8988T (cell line): ENCODE measurements at regions not wholly inside any gene's neighbourhood (a gene's known extent, or its start where the extent isn't known, plus 50 kb on each side); places are given as distances from the start of the nearest gene placed in this dataset.
"Not testable (repeated sequence)": the region's sequence is repeated elsewhere in the genome, so short reads cannot be mapped to it uniquely, and the experiment has no call there.

ENCODE experiments used
- DNase-seq: peaks from one replicate; pipeline ENCODE4 v3.0.0; 2011

DNA sequence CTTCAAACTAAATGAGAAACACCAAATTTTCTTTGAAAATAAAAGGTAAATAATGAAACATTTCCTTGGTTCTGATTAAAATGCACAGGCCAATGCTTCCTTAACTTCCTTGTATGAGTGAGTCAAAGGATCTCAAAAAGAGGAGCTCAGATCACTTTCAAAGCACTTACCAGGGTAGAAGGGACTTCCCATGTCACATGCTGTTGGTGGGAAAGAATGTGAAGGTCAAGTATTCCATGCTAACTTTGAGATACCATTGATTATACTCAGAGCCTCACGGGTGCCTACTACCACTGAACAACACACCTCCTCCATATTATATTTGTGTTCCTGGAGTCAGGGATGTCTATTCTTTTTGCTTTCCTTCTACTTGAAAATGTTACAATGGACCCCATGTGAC lies 233.5 kb upstream of the KIAA1217 start:
- DNase-seq = no peak

DNA sequence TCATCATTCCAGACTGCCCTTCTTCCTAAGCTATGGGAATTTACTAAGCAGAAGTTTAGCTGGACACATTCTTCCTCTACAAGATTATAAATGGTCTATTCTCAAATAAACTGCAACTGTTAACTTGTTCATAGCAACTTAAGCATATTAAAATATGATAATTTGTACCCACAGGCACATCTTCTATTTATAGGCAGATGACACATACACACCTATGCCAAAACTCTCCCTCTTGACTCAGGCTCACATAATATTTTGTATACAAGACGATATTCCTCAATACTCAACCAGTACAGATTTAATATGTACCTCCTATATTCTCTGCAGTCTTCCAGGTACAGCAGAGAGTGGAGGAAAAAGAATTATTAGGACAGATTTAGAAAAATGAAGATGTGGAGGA lies 232.7 kb upstream of the KIAA1217 start:
- DNase-seq = no peak

DNA sequence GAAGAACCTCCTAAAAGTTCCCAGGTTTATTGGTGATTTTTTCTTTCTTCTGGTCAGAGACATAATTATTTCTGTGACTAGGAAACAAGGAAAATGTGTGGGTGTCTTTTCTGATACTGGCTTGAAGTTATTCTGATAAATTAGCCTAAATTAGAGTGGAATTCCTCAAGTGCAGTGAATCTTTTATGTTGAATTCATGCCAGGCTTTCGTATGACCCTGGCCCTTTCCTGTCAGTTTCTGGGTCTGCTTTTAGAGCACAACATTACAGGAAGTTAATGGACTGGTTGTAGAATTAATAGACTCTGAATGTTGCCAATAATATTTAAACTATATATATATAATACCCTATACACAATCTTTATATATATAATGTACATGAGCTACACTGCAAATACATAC lies 230.6 kb upstream of the KIAA1217 start:
- DNase-seq = no peak

DNA sequence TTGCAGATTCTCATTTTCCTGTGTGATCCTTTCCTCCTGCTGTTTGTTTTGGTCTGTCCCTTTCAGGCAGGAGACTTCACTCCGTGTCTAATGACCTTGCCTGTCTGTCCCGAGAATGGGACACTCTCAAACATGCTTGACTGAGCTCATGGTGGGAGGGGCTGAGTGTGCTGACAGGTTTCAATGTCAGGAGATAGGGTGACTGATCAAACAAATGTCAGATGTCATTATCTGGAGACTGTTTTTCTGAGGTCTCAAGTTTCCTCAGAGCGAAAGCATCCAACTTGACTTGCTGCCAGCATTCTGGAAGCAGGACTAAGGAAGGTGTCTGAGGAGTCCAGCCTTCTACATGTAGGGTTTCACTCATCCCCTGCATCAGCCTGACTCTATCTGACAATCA lies 228.8 kb upstream of the KIAA1217 start:
- no peak for DNase-seq

DNA sequence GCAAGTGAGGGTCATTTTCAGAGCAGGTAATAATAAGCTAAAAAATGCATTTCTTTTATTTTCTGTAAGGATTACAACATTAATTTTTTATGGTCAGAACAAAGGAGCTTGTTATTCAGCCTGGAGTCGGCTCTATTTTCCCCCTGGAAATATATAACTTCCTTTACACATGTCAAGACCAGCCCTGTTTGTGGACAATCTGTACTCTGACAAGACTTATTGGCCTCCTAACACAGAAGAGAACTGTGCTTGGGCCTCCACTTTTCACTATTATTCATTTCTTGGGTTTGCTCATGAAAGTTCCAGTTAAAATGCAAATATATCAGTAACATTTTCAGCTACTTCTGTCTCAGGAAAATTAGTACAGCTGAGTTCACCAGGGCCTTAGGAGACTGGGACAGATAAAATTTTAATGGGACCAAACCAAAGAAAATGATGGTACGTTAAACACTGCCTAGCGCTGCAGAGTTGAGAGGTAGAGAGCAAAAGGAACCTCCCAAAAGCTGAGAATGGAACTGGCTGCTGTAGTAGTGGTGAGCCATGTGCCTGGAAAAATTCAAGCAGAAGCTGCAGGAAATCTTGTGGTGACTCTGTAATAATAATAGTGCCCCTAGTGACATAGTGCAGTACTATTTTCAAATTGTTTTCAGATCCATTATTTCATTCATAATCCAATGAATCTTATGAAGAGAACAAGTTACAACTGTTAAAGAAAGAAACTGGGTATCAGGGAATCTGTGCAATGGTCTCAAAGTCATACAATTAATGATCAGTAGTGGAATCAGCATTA lies 227.2 kb upstream of the KIAA1217 start:
- DNase-seq = no peak

DNA sequence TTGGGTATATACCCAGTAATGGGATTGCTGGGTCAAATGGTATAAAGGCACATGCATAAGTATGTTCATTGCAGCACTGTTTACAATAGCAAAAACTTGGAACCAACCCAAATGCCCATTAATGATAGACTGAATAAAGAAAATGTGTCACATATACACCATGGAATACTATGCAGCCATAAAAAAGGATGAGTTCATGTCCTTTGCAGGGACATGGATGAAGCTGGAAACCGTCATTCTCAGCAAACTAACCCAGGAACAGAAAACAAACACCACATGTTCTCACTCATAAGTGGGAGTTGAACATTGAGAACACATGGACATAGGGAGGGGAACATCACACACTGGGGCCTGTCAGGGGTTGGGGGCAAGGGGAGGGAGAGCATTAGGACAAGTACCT lies 224.5 kb upstream of the KIAA1217 start:
- DNase-seq = not testable (repeated sequence)

DNA sequence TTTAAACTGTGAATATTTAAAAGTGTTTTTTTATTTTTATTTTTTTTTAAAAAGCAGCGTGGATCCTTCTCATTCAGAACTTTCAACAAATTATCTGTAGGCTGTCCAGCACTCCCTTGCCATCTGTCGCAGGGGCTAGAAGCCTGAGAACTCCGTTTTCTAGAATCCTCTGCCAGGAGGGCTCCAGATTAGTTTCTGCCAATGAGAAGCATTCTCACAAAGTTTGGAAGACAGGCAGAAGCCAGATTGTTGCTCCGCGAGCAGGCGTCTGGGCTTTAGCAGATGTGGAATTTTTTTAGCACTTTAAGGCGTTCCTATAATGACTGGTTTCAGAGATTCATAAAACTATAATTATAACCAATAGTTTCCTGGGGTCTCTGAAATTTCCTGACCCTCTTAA lies 220.9 kb upstream of the KIAA1217 start:
- no peak for DNase-seq

DNA sequence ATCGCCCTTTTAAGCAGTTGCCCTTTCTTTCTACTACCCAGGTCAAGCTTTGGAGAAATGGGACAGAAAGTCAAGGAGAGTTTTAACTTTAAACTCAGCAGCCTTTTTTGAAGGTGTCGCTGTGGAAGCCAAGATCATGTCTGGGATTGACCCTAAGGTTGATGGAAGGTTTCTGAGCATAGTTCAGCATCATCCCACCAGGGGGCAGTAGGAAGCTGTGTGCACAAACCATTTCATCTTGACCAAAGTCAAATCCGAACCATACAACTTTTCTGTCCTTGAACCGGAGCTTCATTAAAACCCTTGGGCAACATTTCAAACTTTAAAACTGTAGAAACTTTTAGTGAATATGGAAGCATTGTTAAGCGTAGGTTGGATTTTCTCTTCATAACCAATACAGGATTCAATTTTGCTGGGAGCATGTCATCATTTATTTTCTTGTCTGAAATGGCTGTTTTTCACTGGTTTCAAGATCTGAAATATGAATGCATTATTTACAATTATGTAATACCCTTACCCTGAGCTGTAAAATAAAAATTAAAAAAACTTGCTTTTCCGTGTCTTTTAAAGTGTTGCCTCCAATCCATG lies 214.4 kb upstream of the KIAA1217 start:
- DNase-seq = no peak

DNA sequence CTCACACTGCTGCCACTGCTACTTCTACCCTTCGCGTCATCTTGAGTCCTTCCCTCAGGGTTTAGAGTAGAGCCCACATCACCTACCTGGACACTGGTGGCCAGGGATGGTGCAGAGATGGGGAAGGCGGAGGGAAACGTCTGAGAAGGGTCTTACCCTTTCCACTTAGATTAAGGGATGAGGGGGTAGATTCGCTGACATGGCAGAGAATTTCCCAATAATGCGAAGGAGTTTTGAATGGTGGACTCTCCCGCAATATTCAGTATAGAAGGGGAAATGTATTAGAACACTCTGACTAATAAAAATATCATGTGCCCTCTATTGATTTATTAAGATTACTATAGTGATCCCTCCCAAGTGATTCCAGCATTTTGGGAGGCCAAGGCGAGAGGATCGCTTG lies 209.5 kb upstream of the KIAA1217 start:
- no peak for DNase-seq

DNA sequence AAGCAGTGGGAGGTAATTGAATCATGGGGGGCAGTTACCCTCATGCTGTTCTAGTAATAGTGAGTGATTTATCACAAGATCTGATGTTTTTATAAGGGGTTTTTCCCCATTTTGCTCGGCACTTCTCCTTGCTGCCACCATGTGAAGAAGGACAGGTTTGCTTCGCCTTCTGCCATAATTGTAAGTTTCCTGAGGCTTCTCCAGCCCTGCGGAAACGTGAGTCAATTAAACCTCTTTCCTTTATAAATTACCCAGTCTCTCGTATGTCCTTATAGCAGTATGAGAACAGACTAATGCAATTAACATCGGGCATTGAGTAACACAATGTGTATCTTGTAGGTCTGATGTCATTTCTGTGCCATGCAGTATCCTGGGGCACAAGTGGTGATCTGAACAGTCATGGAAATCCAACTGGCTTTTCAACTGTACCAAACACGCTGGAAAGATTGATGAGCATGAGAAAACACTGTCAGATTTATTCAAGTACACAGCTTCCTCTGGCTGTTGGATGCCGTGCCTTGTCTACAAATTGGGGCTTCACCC lies 208.6 kb upstream of the KIAA1217 start:
- no peak for DNase-seq

DNA sequence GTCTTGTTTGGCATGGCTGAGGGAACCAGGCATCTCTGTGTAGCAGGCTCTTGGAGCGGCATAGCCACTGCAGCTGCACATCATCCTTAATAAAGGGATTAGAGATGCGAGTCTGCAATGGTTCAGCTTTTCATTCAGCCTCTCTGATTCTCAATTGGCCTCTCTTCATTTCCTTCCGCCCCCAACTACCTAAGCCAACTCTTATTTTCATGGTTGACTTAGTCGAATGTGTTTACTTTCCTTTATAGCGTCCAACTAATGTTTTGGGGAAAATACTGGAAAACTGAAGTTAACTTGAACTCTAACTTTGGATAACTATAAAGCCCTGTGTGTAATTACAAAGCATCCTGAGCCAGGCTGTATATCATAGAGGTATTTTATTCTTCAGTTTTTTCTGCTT lies 202.2 kb upstream of the KIAA1217 start:
- no peak for DNase-seq

DNA sequence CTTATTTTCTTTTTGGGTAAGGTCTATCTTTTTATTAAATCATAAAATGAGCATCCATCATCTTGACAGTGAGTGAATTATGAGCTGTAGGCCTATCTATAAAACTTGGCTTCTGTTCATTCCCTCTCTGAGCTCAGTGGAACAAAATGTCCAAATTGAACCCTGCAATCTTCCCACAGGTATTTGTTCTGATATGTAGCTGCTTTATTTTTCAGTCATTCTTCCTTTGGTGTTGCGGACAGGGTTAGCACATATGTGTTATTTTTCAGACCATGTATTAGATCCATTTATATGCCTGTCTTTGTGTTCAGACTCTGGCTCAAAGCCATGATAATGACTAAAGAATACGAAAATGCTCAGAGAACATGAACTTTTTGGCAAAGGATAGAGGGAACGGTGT lies 201.6 kb upstream of the KIAA1217 start:
- no peak for DNase-seq

DNA sequence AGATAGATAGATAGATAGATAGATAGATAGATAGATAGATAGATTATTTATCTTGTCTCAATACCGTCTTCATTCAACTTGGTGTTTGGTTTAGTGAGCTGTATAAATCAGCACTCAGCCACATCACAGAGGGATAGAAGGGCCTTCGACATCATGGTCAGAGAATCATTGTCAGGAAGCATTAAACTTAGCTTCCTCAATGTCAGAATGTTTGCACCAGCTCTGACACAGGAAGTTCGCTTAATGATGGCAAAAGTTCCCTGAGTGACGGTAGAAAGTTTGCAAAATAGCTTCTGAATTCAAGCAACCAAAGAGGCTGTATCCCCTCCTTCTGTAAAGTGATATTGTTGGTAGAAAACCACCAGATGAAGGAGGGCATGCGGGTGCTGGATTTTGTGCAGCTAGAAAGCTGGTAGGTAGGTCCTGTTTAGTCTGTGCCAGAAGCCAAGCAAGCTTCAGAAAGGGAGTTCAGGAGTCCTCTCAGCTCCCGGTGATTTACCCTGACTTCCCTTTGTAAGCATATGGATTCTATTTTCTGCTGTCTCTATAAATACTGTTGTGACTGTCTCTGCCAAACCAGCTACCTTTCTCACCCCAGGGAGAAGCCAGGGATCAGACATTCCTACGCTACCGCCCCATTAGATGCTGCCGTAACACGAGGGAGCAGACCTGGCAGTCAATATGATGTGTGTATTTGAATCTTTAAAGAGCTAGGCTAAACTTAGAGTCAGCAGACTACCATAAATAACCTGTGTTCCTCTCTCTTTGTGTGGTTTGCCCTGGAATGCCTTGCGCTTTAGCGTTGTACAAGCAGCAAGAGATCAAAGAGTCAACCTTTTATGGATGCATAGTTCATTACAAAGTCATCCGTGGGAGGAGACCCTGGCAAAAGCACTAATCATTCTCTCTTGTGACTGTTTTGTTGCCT lies 200.5 kb upstream of the KIAA1217 start:
- no peak for DNase-seq

DNA sequence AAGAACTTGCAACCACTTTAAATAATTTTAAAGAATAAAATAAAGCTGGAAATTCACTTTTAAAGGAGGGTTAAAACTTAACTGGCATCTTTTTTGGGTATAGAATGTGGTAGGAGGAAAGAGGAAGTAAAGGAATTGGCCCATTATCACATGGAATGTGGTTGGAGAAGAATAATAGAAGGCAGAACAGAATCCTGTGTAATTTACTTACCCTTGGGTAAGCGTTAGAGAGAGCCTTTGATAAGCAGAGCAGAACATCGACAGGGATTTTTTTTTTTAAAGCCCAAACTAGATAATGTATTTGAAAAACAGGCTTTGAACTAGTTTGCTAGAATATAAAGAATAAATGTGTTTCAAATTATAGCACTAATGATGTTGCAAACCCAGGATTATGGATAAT lies 199.8 kb upstream of the KIAA1217 start:
- DNase-seq = no peak

DNA sequence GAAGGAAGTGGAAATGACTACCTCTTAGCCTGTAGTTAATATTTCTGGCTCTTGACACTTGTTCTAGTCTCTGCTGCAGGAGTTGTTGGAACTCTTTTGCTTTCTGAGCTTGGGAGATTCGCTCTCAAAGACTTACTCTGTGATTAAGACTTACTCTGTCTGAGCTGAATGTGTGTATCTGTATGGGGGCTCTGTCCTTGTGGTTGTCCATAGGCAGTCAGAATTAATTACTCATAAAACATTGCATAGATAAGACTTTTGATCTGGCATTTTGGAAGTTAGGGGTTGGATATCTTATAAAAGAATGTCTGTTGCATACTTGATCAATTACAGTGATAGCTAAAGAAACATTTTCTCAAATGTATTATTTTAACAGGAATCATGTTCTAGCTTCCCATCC lies 199.2 kb upstream of the KIAA1217 start:
- DNase-seq = no peak

DNA sequence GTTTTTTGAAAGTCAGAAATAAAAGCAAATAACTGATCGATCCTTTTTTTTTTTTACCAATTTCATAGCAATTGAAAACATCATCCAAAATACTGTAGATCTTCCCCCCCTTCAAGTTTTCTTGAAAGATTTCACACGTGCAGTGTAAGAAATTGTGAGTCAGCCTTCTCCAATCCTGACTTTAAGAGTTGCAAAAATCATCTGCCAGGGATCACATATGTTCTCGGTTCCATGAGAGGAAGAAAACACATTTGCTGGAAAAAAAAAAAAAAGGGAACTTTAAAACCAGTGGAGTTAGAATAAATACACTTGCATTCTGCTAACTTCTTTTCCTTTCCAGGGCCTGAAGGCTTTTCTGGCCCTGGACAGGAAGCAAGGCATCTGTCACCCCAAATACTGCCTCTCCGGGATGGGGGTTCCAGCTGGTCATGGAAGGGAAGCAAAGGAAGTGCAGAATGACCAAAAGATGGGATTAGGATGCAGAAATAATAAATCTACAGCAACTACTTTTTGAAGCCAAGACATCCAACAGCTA lies 198.4 kb upstream of the KIAA1217 start:
- DNase-seq = no peak

DNA sequence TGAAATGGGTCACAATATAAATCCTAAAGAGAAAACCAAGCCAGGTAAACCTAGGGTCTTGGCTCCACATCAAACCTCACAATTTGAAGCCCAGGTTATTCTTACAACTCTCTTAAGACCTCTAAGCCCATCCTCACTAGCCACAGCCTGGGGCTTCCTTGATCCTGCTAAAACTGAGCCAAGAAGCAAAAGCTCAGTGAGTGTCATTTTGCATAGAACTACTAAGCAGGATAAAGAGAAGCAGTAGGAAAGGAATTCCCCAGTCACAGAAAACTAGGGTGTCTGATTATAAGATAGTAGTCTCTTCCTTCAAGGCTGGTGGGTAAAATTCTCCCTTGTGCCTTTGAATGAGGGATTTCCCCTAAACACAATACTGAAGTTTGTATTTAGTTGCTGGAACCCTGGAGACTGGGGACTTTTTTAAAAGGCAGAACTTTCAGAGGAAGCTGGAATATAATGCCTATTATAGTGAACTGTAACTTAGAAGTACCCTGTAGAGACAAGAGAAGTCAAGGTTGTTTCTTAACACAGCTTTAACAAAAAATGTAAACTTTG lies 196.6 kb upstream of the KIAA1217 start:
- no peak for DNase-seq

DNA sequence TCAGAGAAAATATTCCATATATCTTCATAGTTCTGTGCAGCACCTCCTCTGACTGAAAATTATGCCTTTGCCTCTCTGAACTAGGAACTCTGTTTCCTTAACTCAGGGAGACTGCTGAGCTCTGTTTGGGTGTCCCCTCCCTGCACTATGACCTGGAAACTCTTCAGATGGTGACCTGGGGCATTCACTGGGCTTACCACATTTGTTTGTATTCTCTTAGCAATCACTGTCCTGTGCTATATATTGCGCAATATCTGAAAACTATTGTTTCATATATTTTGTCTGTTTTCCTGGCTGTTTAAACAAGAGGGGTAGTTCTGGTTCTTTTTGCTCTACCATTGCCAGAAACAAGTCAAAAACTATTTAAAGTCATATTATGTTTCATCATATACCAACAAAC lies 181.8 kb upstream of the KIAA1217 start:
- DNase-seq = no peak

DNA sequence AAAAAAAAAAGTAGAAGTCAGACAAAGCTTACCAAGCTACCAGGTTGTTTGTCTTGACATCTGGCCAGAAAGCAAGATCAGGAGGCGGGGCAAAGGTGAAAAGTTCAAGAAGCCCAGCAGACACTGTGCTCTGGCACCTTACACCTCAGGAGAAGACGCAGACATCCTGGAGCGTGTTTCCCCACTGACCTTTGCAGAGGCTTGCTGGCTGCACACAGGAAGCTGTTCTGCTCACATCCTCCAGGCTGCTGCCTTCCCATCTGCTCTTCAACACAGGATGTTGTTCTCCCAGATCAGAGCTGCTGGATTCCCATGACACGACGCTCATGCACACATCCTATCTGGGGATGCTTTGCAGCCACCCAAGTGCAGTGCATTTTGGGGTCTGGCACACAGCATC lies 174.4 kb upstream of the KIAA1217 start:
- DNase-seq = no peak

DNA sequence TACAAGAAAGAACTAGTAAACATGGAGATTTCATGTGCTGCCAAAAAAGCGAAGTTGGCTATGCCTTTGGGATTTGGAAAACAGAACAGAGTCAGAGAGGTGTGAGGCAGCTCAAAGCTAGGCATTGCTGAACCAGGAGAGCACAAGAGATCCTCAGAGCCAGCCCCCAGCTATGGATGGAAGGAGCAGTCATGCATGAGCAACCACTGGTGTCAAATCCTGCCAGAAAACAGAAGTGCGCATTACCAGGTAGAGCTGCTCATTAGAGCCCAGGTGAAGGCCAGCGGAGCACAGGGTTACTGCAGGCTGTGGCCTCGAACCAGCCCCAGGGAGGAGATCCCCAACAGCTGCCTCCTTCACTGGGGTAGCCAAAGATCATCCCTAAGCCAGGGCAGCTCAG lies 173.2 kb upstream of the KIAA1217 start:
- DNase-seq = no peak

DNA sequence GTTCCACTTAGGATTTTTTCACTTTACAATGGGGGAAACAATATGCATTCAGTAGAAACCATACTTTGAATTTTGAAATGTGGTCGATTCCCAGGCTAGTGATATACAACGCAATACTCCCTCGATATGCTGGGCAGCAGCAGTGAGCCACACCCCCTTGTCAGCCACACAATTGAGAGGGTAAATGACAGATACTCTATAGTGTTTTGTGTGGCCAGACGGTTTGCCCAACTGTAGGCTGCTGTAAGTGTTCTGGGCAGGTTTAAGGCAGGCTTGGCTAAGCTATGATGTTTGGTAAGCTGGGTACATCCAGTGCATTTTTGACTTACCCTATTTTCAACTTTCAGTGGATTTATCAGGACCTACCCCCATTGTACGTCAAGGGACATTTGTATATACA lies 169.6 kb upstream of the KIAA1217 start:
- DNase-seq = no peak

DNA sequence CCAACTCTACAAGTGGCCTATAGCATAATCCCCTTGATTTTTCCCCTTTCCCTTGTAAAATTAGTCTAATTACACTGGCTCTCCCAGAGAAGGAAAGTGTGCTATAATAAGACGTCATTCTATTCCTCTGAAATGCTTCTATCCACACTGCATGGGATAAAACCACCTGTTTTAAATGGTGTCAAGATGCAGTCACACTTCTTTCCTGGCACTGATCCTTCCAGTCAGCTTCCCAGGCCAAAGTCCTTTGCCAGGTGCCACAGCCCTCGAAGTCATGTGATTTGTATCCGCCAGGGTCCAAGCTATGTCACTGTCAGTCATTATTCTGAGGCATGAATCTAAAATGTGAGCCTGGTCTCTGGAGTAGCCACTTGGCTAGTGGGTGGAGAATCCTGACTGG lies 169.0 kb upstream of the KIAA1217 start:
- DNase-seq = no peak

DNA sequence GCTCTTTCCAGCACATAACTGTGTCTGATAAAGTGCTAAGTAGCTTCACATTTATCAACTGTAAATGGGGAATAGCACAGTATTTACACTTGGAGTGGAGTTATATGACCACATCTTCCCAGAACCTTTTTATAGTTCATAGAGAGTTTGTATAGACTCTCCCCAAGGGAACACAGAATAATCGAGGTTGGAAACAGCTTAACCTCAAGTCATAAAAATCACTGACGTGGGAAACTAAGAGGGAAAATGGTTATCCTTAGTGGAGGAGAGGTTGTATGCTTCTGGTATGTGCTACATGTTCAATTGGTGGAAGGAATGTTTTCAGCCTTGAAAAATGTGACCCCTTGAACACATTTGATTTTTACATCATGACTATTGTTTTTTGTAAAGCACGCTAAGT lies 167.9 kb upstream of the KIAA1217 start:
- DNase-seq = no peak
